GM12891 (cell line): ENCODE measurements at regions not wholly inside any gene's neighbourhood (a gene's known extent, or its start where the extent isn't known, plus 50 kb on each side); places are given as distances from the start of the nearest gene placed in this dataset.

Source experiments
- POLR2A ChIP-seq: IDR thresholded peaks from 2 replicates; pipeline ENCODE4 v1.6.1; 2011; ENCODE audit warnings: low read depth, low read length, control low read depth
- POLR2AphosphoS5 ChIP-seq: IDR thresholded peaks from 2 replicates; pipeline ENCODE4 v1.6.1; 2011; ENCODE audit warnings: low read depth, low read length, control low read depth

- TF ChIP-seq POLR2A (no peak), POLR2AphosphoS5 (no peak)
Measured at GRCh38 chr3:4139462-4140140, 163.6 kb upstream of the SETMAR start.
